ENCODE measurements at regions not wholly inside any gene's neighbourhood (a gene's known extent, or its start where the extent isn't known, plus 50 kb on each side); places are given as distances from the start of the nearest gene placed in this dataset.

GRCh38 chr16:63192980-63193379 lies 1156.7 kb upstream of the CDH8 start:
- TF ChIP-seq, protein P1, sequence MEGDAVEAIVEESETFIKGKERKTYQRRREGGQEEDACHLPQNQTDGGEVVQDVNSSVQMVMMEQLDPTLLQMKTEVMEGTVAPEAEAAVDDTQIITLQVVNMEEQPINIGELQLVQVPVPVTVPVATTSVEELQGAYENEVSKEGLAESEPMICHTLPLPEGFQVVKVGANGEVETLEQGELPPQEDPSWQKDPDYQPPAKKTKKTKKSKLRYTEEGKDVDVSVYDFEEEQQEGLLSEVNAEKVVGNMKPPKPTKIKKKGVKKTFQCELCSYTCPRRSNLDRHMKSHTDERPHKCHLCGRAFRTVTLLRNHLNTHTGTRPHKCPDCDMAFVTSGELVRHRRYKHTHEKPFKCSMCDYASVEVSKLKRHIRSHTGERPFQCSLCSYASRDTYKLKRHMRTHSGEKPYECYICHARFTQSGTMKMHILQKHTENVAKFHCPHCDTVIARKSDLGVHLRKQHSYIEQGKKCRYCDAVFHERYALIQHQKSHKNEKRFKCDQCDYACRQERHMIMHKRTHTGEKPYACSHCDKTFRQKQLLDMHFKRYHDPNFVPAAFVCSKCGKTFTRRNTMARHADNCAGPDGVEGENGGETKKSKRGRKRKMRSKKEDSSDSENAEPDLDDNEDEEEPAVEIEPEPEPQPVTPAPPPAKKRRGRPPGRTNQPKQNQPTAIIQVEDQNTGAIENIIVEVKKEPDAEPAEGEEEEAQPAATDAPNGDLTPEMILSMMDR (IDR thresholded peaks at IDR 0.05; ENCODE audit: insufficient read depth, low read length), result no peak
- no peak for TF ChIP-seq POLR2AphosphoS5 (IDR thresholded peaks at IDR 0.05; ENCODE audit: low read depth)

Data from HL-60 (cell line).